ENCODE measurements at regions not wholly inside any gene's neighbourhood (a gene's known extent, or its start where the extent isn't known, plus 50 kb on each side); places are given as distances from the start of the nearest gene placed in this dataset.
"Not testable (repeated sequence)": the region's sequence is repeated elsewhere in the genome, so short reads cannot be mapped to it uniquely, and the experiment has no call there.

GRCh38 chr11:67761211-67761610 lies 86.8 kb upstream of the ALDH3B2 start:
- not testable (repeated sequence) for DNase-seq

GRCh38 chr11:67759321-67759720 lies 84.9 kb upstream of the ALDH3B2 start:
- not testable (repeated sequence) for DNase-seq

DNA sequence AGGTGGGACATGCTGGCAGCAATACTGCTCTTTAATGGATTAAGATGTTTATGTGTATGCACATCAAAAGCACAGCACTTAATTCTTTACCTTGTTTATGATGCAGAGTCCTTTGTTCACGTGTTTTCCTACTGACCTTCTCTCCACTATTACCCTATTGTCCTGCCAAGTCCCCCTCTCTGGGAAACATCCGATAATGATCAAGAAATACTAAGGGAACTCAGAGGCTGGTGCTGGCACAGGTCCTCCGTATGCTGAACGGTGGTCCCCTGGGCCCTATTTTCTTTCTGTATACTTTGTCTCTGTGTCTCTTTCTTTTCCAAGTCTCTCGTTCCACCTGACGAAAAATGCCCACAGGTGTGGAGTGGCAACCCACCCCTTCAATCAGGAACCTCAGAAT lies 84.0 kb upstream of the ALDH3B2 start:
- DNase-seq = not testable (repeated sequence)

DNA sequence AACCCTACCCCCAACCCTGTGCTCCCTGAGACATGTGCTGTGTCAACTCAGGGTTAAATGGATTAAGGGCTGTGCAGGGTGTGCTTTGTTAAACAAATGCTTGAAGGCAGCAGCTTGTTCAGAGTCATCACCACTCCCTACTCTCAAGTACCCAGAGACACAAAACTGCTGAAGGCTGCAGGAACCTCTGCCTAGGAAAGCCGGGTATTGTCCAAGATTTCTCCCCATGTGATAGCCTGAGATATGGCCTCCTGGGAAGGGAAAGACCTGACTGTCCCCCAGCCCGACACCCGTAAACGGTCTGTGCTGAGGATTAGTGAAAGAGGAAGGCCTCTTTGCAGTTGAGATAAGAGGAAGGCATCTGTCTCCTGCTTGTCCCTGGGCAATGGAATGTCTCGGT lies 83.6 kb upstream of the ALDH3B2 start:
- not testable (repeated sequence) for DNase-seq

GRCh38 chr11:67753820-67754219 lies 79.4 kb upstream of the ALDH3B2 start:
- not testable (repeated sequence) for DNase-seq

GRCh38 chr11:67745181-67745726 lies 70.8 kb upstream of the ALDH3B2 start:
- no peak for DNase-seq

DNA sequence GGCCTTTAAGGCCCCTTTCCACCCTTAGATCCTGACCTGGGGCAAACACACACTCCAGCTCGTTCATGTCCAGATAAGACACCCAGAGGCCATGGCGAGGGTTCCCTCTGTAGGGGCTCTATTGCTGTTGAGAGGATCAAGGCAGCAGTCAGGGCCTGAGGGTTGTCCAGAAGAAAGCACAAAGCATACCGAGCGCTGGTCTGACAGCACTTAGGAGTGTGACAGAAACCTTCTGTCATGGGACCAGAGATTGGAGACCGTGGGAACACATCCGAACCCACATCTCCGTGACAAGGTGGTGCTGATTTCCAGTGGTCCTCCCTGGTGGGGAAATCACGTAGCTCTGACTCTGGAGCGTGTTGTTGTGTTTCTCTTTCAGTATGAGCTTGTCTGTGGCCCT lies 69.8 kb upstream of the ALDH3B2 start:
- DNase-seq = not testable (repeated sequence)

- not testable (repeated sequence) for DNase-seq
Measured at GRCh38 chr11:67738231-67738630, 63.8 kb upstream of the ALDH3B2 start.

DNA sequence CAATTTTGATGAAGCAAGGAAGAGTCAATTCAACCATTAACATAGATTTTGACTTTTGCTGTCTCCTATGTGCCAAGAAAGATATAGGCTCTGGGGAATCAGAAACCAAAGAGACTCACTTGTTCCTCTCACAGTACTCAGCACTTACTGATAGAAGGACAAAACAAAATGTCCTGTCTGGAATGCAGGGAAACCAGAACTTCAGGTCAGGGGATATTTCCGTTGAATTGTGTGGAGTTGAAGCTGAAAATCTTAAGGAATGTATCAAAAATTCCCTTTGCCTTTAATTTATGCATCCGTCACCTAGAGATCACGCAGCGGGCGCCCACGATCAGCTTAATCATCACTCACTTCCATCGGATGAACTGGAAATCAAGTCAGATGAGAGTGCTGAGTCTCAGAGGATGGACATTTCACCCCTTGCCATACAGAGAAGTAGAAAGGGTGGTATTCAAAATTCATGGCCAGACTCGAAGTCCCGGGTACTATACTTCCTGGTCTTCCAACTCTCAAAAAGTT lies 63.2 kb upstream of the ALDH3B2 start:
- not testable (repeated sequence) for DNase-seq

DNA sequence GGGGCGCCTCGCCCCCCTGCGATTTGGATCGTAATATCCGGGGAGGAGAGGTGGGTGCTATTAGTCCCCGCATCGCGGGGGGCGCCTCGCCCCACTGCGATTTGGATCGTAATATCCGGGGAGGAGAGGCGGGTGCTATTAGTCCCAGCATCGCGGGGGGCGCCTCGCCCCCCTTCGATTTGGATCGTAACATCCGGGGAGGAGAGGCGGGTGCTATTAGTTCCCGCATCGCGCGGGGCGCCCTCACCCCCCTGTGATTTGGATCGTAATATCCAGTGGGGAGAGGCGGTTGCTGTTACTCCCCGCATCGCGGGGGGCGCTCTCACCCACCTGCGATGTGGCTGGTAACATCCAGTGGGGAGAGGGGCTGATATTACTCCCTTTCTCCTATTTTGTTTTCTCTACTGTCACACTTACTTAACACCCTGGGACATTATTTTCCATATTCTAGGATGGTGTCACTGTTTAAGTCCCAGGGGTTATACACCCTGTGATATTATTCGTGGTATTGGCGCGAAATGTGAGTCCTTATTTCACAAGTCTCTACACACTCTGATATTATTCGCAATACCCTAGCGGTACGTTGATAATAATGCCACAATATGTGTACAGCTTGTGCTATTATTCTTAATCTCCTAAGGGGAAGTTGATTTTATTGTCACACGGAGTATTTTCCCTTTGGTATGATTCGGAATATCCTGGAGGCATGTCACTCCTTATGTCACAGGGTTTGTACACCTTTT lies 57.8 kb upstream of the ALDH3B2 start:
- no peak for DNase-seq

GRCh38 chr11:67731583-67731982 lies 57.2 kb upstream of the ALDH3B2 start:
- no peak for DNase-seq

- DNase-seq = not testable (repeated sequence)
Measured at GRCh38 chr11:67728163-67728571, 53.7 kb upstream of the ALDH3B2 start.

GRCh38 chr11:67727066-67728040 lies 52.9 kb upstream of the ALDH3B2 start:
- not testable (repeated sequence) for DNase-seq

Data from NCI-H1417 treated with DMSO at 0.1 percent for 48 hours (cell line).